ENCODE measurements at regions not wholly inside any gene's neighbourhood (a gene's known extent, or its start where the extent isn't known, plus 50 kb on each side); places are given as distances from the start of the nearest gene placed in this dataset.

GRCh38 chr3:164927728-164928127 is 150.6 kb downstream of the SI start:
- Histone ChIP-seq H3K4me3 (ENCODE audit: low read length) (no peak overlapping the region), H3K9me3 (ENCODE audit: insufficient read depth, low read depth, low read length) (no peaks in the 10 kb centered on the region), H3K4me1 (ENCODE audit: insufficient read depth, low read length) (no peaks in the 10 kb centered on the region), H3K27ac (ENCODE audit: low read length) (no peak overlapping the region), H3K9ac (ENCODE audit: low read depth, low read length) (no peak overlapping the region), H3K27me3 (ENCODE audit: insufficient read depth, low read length) (no peaks in the 10 kb centered on the region), H3K36me3 (ENCODE audit: insufficient read depth, low read depth, low read length) (no peaks in the 10 kb centered on the region)

- H3K27me3 ChIP-seq (ENCODE audit: insufficient read depth, low read length), result no peaks in the 10 kb centered on the region
- H3K36me3 ChIP-seq (ENCODE audit: insufficient read depth, low read depth, low read length), result no peaks in the 10 kb centered on the region
- no peak overlapping the region for H3K4me3 ChIP-seq (ENCODE audit: low read length)
- H3K4me1 ChIP-seq (ENCODE audit: insufficient read depth, low read length), result no peaks in the 10 kb centered on the region
- H3K27ac ChIP-seq (ENCODE audit: low read length), result no peak overlapping the region
- peaks cover 1% of the 10 kb centered on the region; the same call in 1 of the 2 replicates for H3K9me3 ChIP-seq (ENCODE audit: insufficient read depth, low read depth, low read length)
- H3K9ac ChIP-seq (ENCODE audit: low read depth, low read length), result no peak overlapping the region
Measured at GRCh38 chr3:164918905-164919304, 159.4 kb downstream of the SI start.

- Histone ChIP-seq H3K4me3 (ENCODE audit: low read length) (no peak overlapping the region), H3K27me3 (ENCODE audit: insufficient read depth, low read length) (no peaks in the 10 kb centered on the region), H3K27ac (ENCODE audit: low read length) (no peak overlapping the region), H3K9ac (ENCODE audit: low read depth, low read length) (no peak overlapping the region), H3K4me1 (ENCODE audit: insufficient read depth, low read length) (no peaks in the 10 kb centered on the region), H3K9me3 (ENCODE audit: insufficient read depth, low read depth, low read length) (peaks cover 20% of the 10 kb centered on the region), H3K36me3 (ENCODE audit: insufficient read depth, low read depth, low read length) (no peaks in the 10 kb centered on the region)
Measured at GRCh38 chr3:164912916-164913315, 165.4 kb downstream of the SI start.

- H3K27me3 ChIP-seq (ENCODE audit: insufficient read depth, low read length), result no peaks in the 10 kb centered on the region
- no peaks in the 10 kb centered on the region for H3K36me3 ChIP-seq (ENCODE audit: insufficient read depth, low read depth, low read length)
- H3K9me3 ChIP-seq (ENCODE audit: insufficient read depth, low read depth, low read length), result no peaks in the 10 kb centered on the region
- H3K4me3 ChIP-seq (ENCODE audit: low read length), result no peak overlapping the region
- no peak overlapping the region for H3K27ac ChIP-seq (ENCODE audit: low read length)
- no peak overlapping the region for H3K9ac ChIP-seq (ENCODE audit: low read depth, low read length)
- H3K4me1 ChIP-seq (ENCODE audit: insufficient read depth, low read length), result no peaks in the 10 kb centered on the region; the same call in 1 of the 2 replicates
Measured at GRCh38 chr3:164903820-164904451, 174.4 kb downstream of the SI start.

- no peak overlapping the region for H3K27ac ChIP-seq (ENCODE audit: low read length)
- H3K4me1 ChIP-seq (ENCODE audit: insufficient read depth, low read length), result no peaks in the 10 kb centered on the region
- no peak overlapping the region for H3K4me3 ChIP-seq (ENCODE audit: low read length)
- no peak overlapping the region for H3K9ac ChIP-seq (ENCODE audit: low read depth, low read length)
- no peaks in the 10 kb centered on the region for H3K36me3 ChIP-seq (ENCODE audit: insufficient read depth, low read depth, low read length)
- no peaks in the 10 kb centered on the region for H3K9me3 ChIP-seq (ENCODE audit: insufficient read depth, low read depth, low read length)
- H3K27me3 ChIP-seq (ENCODE audit: insufficient read depth, low read length), result no peaks in the 10 kb centered on the region
Measured at GRCh38 chr3:164897342-164897741, 181.0 kb downstream of the SI start.

GRCh38 chr3:164890061-164890460 is 188.2 kb downstream of the SI start:
- Histone ChIP-seq H3K4me3 (ENCODE audit: low read length) (0 out of 2 replicates have a peak overlapping the region, but pooled peaks have one; percentile 4), H3K4me1 (ENCODE audit: insufficient read depth, low read length) (peaks cover 6% of the 10 kb centered on the region; the same call in 1 of the 2 replicates), H3K27ac (ENCODE audit: low read length) (no peak overlapping the region), H3K27me3 (ENCODE audit: insufficient read depth, low read length) (no peaks in the 10 kb centered on the region), H3K36me3 (ENCODE audit: insufficient read depth, low read depth, low read length) (no peaks in the 10 kb centered on the region), H3K9ac (ENCODE audit: low read depth, low read length) (no peak overlapping the region), H3K9me3 (ENCODE audit: insufficient read depth, low read depth, low read length) (no peaks in the 10 kb centered on the region; the same call in 1 of the 2 replicates)

GRCh38 chr3:164883171-164883570 is 195.1 kb downstream of the SI start:
- Histone ChIP-seq H3K4me1 (ENCODE audit: insufficient read depth, low read length) (no peaks in the 10 kb centered on the region), H3K9ac (ENCODE audit: low read depth, low read length) (no peak overlapping the region), H3K9me3 (ENCODE audit: insufficient read depth, low read depth, low read length) (no peaks in the 10 kb centered on the region; the same call in 1 of the 2 replicates), H3K4me3 (ENCODE audit: low read length) (no peak overlapping the region), H3K27ac (ENCODE audit: low read length) (no peak overlapping the region), H3K27me3 (ENCODE audit: insufficient read depth, low read length) (no peaks in the 10 kb centered on the region), H3K36me3 (ENCODE audit: insufficient read depth, low read depth, low read length) (no peaks in the 10 kb centered on the region)

- H3K27ac ChIP-seq (ENCODE audit: low read length), result no peak overlapping the region
- no peak overlapping the region for H3K4me3 ChIP-seq (ENCODE audit: low read length)
- H3K9ac ChIP-seq (ENCODE audit: low read depth, low read length), result no peak overlapping the region
- no peaks in the 10 kb centered on the region for H3K27me3 ChIP-seq (ENCODE audit: insufficient read depth, low read length)
- no peaks in the 10 kb centered on the region for H3K4me1 ChIP-seq (ENCODE audit: insufficient read depth, low read length)
- H3K9me3 ChIP-seq (ENCODE audit: insufficient read depth, low read depth, low read length), result no peaks in the 10 kb centered on the region
- H3K36me3 ChIP-seq (ENCODE audit: insufficient read depth, low read depth, low read length), result no peaks in the 10 kb centered on the region
Measured at GRCh38 chr3:164879201-164879600, 199.1 kb downstream of the SI start.

- no peaks in the 10 kb centered on the region for H3K9me3 ChIP-seq (ENCODE audit: insufficient read depth, low read depth, low read length)
- no peak overlapping the region for H3K9ac ChIP-seq (ENCODE audit: low read depth, low read length)
- no peaks in the 10 kb centered on the region for H3K27me3 ChIP-seq (ENCODE audit: insufficient read depth, low read length)
- H3K27ac ChIP-seq (ENCODE audit: low read length), result no peak overlapping the region
- H3K4me1 ChIP-seq (ENCODE audit: insufficient read depth, low read length), result no peaks in the 10 kb centered on the region; the same call in 1 of the 2 replicates
- H3K36me3 ChIP-seq (ENCODE audit: insufficient read depth, low read depth, low read length), result no peaks in the 10 kb centered on the region
- H3K4me3 ChIP-seq (ENCODE audit: low read length), result 0 out of 2 replicates have a peak overlapping the region, but pooled peaks have one; percentile 13
Measured at GRCh38 chr3:164864454-164864853, 213.8 kb downstream of the SI start.

GRCh38 chr3:164852866-164853265 is 225.4 kb downstream of the SI start:
- Histone ChIP-seq H3K9me3 (ENCODE audit: insufficient read depth, low read depth, low read length) (no peaks in the 10 kb centered on the region), H3K36me3 (ENCODE audit: insufficient read depth, low read depth, low read length) (no peaks in the 10 kb centered on the region), H3K27me3 (ENCODE audit: insufficient read depth, low read length) (no peaks in the 10 kb centered on the region), H3K27ac (ENCODE audit: low read length) (no peak overlapping the region), H3K4me1 (ENCODE audit: insufficient read depth, low read length) (peaks cover 27% of the 10 kb centered on the region; the same call in 1 of the 2 replicates), H3K4me3 (ENCODE audit: low read length) (no peak overlapping the region), H3K9ac (ENCODE audit: low read depth, low read length) (no peak overlapping the region)

GRCh38 chr3:164851905-164852304 is 226.4 kb downstream of the SI start:
- Histone ChIP-seq H3K27ac (ENCODE audit: low read length) (no peak overlapping the region), H3K4me1 (ENCODE audit: insufficient read depth, low read length) (peaks cover 27% of the 10 kb centered on the region; the same call in 1 of the 2 replicates)

GRCh38 chr3:164851204-164851603 is 227.1 kb downstream of the SI start:
- peak overlapping the region; percentile 8; the same call in 1 of the 2 replicates for H3K4me3 ChIP-seq (ENCODE audit: low read length)

More at GRCh38 chr3:164851905-164852304, 226.4 kb downstream of the SI start:
- H3K36me3 ChIP-seq (ENCODE audit: insufficient read depth, low read depth, low read length), result no peaks in the 10 kb centered on the region
- no peak overlapping the region for H3K9ac ChIP-seq (ENCODE audit: low read depth, low read length)
- no peaks in the 10 kb centered on the region for H3K9me3 ChIP-seq (ENCODE audit: insufficient read depth, low read depth, low read length)
- no peak overlapping the region for H3K4me3 ChIP-seq (ENCODE audit: low read length)
- H3K27me3 ChIP-seq (ENCODE audit: insufficient read depth, low read length), result no peaks in the 10 kb centered on the region

More at GRCh38 chr3:164851204-164851603, 227.1 kb downstream of the SI start:
- H3K27me3 ChIP-seq (ENCODE audit: insufficient read depth, low read length), result no peaks in the 10 kb centered on the region
- H3K36me3 ChIP-seq (ENCODE audit: insufficient read depth, low read depth, low read length), result no peaks in the 10 kb centered on the region
- H3K4me1 ChIP-seq (ENCODE audit: insufficient read depth, low read length), result peaks cover 27% of the 10 kb centered on the region; the same call in 1 of the 2 replicates
- no peaks in the 10 kb centered on the region for H3K9me3 ChIP-seq (ENCODE audit: insufficient read depth, low read depth, low read length)
- no peak overlapping the region for H3K9ac ChIP-seq (ENCODE audit: low read depth, low read length)
- peak overlapping the region; percentile 28 for H3K27ac ChIP-seq (ENCODE audit: low read length)

Measured in iPS-20b (cell line).